H9 (cell line): ENCODE measurements at regions not wholly inside any gene's neighbourhood (a gene's known extent, or its start where the extent isn't known, plus 50 kb on each side); places are given as distances from the start of the nearest gene placed in this dataset.

Source experiments
- DNase-seq: peaks from one replicate; pipeline ENCODE4 v3.0.0-alpha.2; 2017
- H2AFZ ChIP-seq: one replicate; pipeline ENCODE4 v1.6.1; 2013; ENCODE audit warnings: mild to moderate bottlenecking, low read length, control low read depth, moderate library complexity
- H2AK5ac ChIP-seq: 2 replicates; pipeline ENCODE4 v1.6.1; 2013; ENCODE audit warnings: low read length, control low read depth, mixed read lengths; ENCODE audit not compliant: insufficient read length
- H2BK120ac ChIP-seq: one replicate; pipeline ENCODE4 v1.6.1; 2013; ENCODE audit warnings: low read depth, mild to moderate bottlenecking, low read length, control low read depth, inconsistent platforms; ENCODE audit not compliant: poor library complexity, severe bottlenecking
- H2BK12ac ChIP-seq: 2 replicates; pipeline ENCODE4 v1.6.1; 2013; ENCODE audit warnings: low read length, control low read depth, mixed read lengths, low read depth; ENCODE audit not compliant: insufficient read length
- H2BK15ac ChIP-seq: 2 replicates; pipeline ENCODE4 v1.6.1; 2013; ENCODE audit warnings: low read depth, low read length, control low read depth
- H2BK20ac ChIP-seq: one replicate; pipeline ENCODE4 v1.6.1; 2013; ENCODE audit warnings: low read depth, mild to moderate bottlenecking, low read length, control low read depth, inconsistent platforms; ENCODE audit not compliant: poor library complexity, severe bottlenecking
- H2BK5ac ChIP-seq: 2 replicates; pipeline ENCODE4 v1.6.1; 2013; ENCODE audit warnings: low read length, control low read depth, mixed read lengths; ENCODE audit not compliant: insufficient read length
- H3K14ac ChIP-seq: 2 replicates; pipeline ENCODE4 v1.6.1; 2013; ENCODE audit warnings: low read length, control low read depth; ENCODE audit not compliant: insufficient read depth
- H3K18ac ChIP-seq: 2 replicates; pipeline ENCODE4 v1.6.1; 2013; ENCODE audit warnings: low read depth, mild to moderate bottlenecking, mixed read lengths, low read length, control low read depth; ENCODE audit not compliant: insufficient read length
- H3K23ac ChIP-seq: 2 replicates; pipeline ENCODE4 v1.6.1; 2013; ENCODE audit warnings: low read length, control low read depth, mixed read lengths, low read depth; ENCODE audit not compliant: insufficient read length
- H3K23me2 ChIP-seq: 2 replicates; pipeline ENCODE4 v1.6.1; 2013; ENCODE audit warnings: low read depth, mild to moderate bottlenecking, mixed read lengths, low read length, control low read depth; ENCODE audit not compliant: insufficient read length, poor library complexity, severe bottlenecking
- H3K27ac ChIP-seq: 2 replicates; pipeline ENCODE4 v1.5.1; 2013; ENCODE audit warnings: low read length, control low read depth, mixed read lengths, low read depth; ENCODE audit not compliant: insufficient read length
- H3K27me3 ChIP-seq: 2 replicates; pipeline ENCODE4 v1.6.1; 2013; ENCODE audit warnings: low read length, control low read depth, inconsistent platforms; ENCODE audit not compliant: insufficient read depth
- H3K4ac ChIP-seq: 2 replicates; pipeline ENCODE4 v1.6.1; 2013; ENCODE audit warnings: low read depth, mild to moderate bottlenecking, control low read depth, inconsistent platforms, low read length, moderate library complexity
- H3K4me1 ChIP-seq: 2 replicates; pipeline ENCODE4 v1.6.1; 2013; ENCODE audit warnings: low read length, control low read depth, inconsistent platforms; ENCODE audit not compliant: insufficient read depth
- H3K4me2 ChIP-seq: 2 replicates; pipeline ENCODE4 v1.6.1; 2013; ENCODE audit warnings: low read length, control low read depth, mixed read lengths; ENCODE audit not compliant: insufficient read length, insufficient read depth
- H3K56ac ChIP-seq: 2 replicates; pipeline ENCODE4 v1.6.1; 2013; ENCODE audit warnings: low read depth, mild to moderate bottlenecking, mixed read lengths, low read length, control low read depth; ENCODE audit not compliant: insufficient read length
- H3K79me1 ChIP-seq: 2 replicates; pipeline ENCODE4 v1.6.1; 2013; ENCODE audit warnings: low read depth, mild to moderate bottlenecking, moderate library complexity, low read length, control low read depth, inconsistent platforms; ENCODE audit not compliant: insufficient read depth, poor library complexity, severe bottlenecking
- H3K79me2 ChIP-seq: 2 replicates; pipeline ENCODE4 v1.6.1; 2013; ENCODE audit warnings: low read length, control low read depth, inconsistent platforms; ENCODE audit not compliant: insufficient read depth
- H3K9ac ChIP-seq: 2 replicates; pipeline ENCODE4 v1.6.1; 2013; ENCODE audit warnings: low read length, control low read depth, mixed read lengths; ENCODE audit not compliant: insufficient read length; ENCODE audit errors: extremely low read depth
- H3K9me3 ChIP-seq: one replicate; pipeline ENCODE4 v1.6.1; 2013; ENCODE audit warnings: low read depth, low read length, inconsistent platforms; ENCODE audit not compliant: control insufficient read depth
- H3T11ph ChIP-seq: one replicate; pipeline ENCODE4 v1.6.1; 2013; ENCODE audit warnings: mild to moderate bottlenecking, low read length, control low read depth, inconsistent platforms
- H4K20me1 ChIP-seq: one replicate; pipeline ENCODE4 v1.6.1; 2013; ENCODE audit not compliant: control insufficient read depth, insufficient read length, insufficient read depth
- H4K5ac ChIP-seq: 2 replicates; pipeline ENCODE4 v1.6.1; 2013; ENCODE audit warnings: low read depth, mild to moderate bottlenecking, mixed read lengths, low read length, control low read depth; ENCODE audit not compliant: insufficient read length
- H4K8ac ChIP-seq: replicated peaks from 2 replicates; pipeline ENCODE4 v1.6.1; 2013; ENCODE audit warnings: low read length, control low read depth, mixed read lengths, low read depth; ENCODE audit not compliant: insufficient read length
- H4K91ac ChIP-seq: 2 replicates; pipeline ENCODE4 v1.6.1; 2013; ENCODE audit warnings: low read depth, mild to moderate bottlenecking, moderate library complexity, mixed read lengths, low read length, control low read depth; ENCODE audit not compliant: insufficient read length
- H3K27ac Mint-ChIP-seq, 3 experiments: 2 replicates in 2 of 3; 3 replicates in 1 of 3; pipeline ENCODE4 v1.8.0; 2020 to 2021; ENCODE audit warnings: mixed read lengths in 3 of 3, mild to moderate bottlenecking in 1 of 3, moderate library complexity in 1 of 3
- H3K27me3 Mint-ChIP-seq: 2 replicates; pipeline ENCODE4 v1.8.0; 2021; ENCODE audit warnings: low read depth, mild to moderate bottlenecking, moderate library complexity, mixed read lengths
- H3K36me3 Mint-ChIP-seq, 3 experiments: 2 replicates in 2 of 3; 3 replicates in 1 of 3; pipeline ENCODE4 v1.8.0; 2020 to 2021; ENCODE audit warnings: low read depth in 3 of 3, mixed read lengths in 3 of 3; ENCODE audit not compliant: insufficient read depth in 1 of 3
- H3K4me1 Mint-ChIP-seq, 2 experiments: 2 replicates each; pipeline ENCODE4 v1.8.0; 2020; ENCODE audit warnings: mixed read lengths in 2 of 2
- H3K4me3 Mint-ChIP-seq, 2 experiments: 2 replicates in 1 of 2; 3 replicates in 1 of 2; pipeline ENCODE4 v1.8.0; 2020 to 2021; ENCODE audit warnings: mild to moderate bottlenecking in 2 of 2, mixed read lengths in 2 of 2, moderate library complexity in 1 of 2
- H3K9me3 Mint-ChIP-seq, 2 experiments: 2 replicates in 1 of 2; 3 replicates in 1 of 2; pipeline ENCODE4 v1.8.0; 2020; ENCODE audit warnings: mild to moderate bottlenecking in 2 of 2, mixed read lengths in 2 of 2, moderate library complexity in 1 of 2
- CTCF ChIP-seq: fragments of 200-600 bp; sonication (generic); conservative IDR thresholded peaks from 3 replicates; pipeline ENCODE4 v1.8.0; 2021; ENCODE audit warnings: antibody characterized with exemption, mild to moderate bottlenecking
- WGBS: extraction: QIAGEN DNeasy Blood & Tissue Kit; methylation state at CpG from one replicate; pipeline ENCODE4 v1.1.7; 2013; ENCODE audit warnings: missing lambda C conversion rate, low lambda C conversion rate, mixed read lengths; ENCODE audit not compliant: insufficient read length; ENCODE audit errors: extremely low coverage; 5-methylcytosine and 5-hydroxymethylcytosine counted together

GRCh38 chr6:20279608-20280287 is 67.5 kb upstream of the MBOAT1 start:
- Histone ChIP-seq H3K27me3 (no peaks in the 10 kb centered on the region), H3T11ph (no peak overlapping the region), H3K14ac (no peak overlapping the region), H3K4ac (no peak overlapping the region), H2BK5ac (no peak overlapping the region), H3K56ac (no peak overlapping the region), H4K91ac (no peak overlapping the region), H3K4me2 (no peak overlapping the region), H4K5ac (no peak overlapping the region), H2AK5ac (no peak overlapping the region), H3K9ac (no peak overlapping the region), H3K4me1 (no peaks in the 10 kb centered on the region; the same call in 1 of the 2 replicates), H2BK12ac (no peak overlapping the region), H3K23ac (no peak overlapping the region), H3K79me2 (no peaks in the 10 kb centered on the region), H2BK20ac (no peak overlapping the region), H2BK15ac (no peak overlapping the region), H3K18ac (no peak overlapping the region), H2AFZ (no peak overlapping the region), H3K79me1 (no peaks in the 10 kb centered on the region), H4K20me1 (no peaks in the 10 kb centered on the region), H4K8ac (no peak overlapping the region), H3K27ac (no peak overlapping the region), H2BK120ac (no peak overlapping the region), H3K23me2 (no peaks in the 10 kb centered on the region), H3K9me3 (no peaks in the 10 kb centered on the region)
- Mint-ChIP-seq H3K4me1 (peaks cover 17 to 22% of the 10 kb centered on the region in 2 experiments), H3K27me3 (no peaks in the 10 kb centered on the region), H3K4me3 (no peak overlapping the region), H3K9me3 (peaks cover 4 to 6% of the 10 kb centered on the region in 2 experiments; a peak in 4 of 5 replicates), H3K36me3 (0 out of 7 replicates have a peak, but pooled peaks cover 0 to 4% (median 0%) of the 10 kb centered on the region in 3 experiments), H3K27ac (no peak overlapping the region)
- WGBS: no CpG with 5 or more reads among the region's 5 CpGs
- TF ChIP-seq CTCF: no peak
- DNase-seq: no peak
